ENCODE measurements at regions not wholly inside any gene's neighbourhood (a gene's known extent, or its start where the extent isn't known, plus 50 kb on each side); places are given as distances from the start of the nearest gene placed in this dataset.

DNA sequence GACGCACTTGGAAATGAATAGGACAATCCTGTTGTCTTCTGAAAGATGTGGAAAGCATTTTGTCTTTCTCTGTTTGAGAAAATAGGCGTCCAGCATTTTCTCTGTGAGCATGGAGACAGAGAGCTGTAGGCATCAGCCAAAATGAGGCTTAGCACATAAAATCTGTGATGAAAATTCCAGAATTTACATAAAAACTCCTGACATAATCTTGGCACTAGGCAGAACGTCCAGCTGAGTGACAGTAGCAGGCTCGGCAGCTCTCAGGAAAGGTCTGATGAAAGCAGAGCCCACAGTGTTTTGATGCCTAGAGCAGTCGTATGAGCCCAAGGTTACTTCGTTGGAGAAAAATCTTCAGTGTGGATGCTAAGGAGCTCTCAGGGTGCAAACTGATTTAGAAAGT is 543.3 kb upstream of the MAP3K7 start:
- H3K9me3 ChIP-seq, result peaks cover 3% of the 10 kb centered on the region; the same call in 1 of the 2 replicates

DNA sequence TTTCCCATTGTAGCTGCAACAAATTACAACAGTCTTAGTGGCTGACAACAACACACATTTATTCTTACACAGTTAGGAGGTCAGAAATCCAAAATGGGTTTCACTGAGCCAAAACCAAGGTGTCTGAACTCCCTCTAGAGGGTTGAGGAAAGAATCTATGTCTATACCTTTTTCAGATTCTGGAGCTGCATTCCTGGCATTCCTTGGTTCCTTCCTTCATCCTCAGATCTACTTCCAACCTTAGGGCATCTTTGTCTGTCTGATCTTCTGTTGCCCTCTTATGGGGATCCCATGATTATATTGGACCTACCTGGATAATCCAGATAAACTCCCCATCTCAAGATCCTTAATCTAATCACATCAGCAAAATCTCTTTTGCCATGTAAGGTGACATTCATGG is 540.9 kb upstream of the MAP3K7 start:
- Histone ChIP-seq H3K4me3 (no peak overlapping the region), H3K9me3 (peaks cover 3% of the 10 kb centered on the region; the same call in 1 of the 2 replicates), H3K27me3 (no peaks in the 10 kb centered on the region), H3K36me3 (no peaks in the 10 kb centered on the region)
- DNase-seq, result no peak

More for the DNA sequence above, 543.3 kb upstream of the MAP3K7 start:
- no peak for DNase-seq
- Histone ChIP-seq H3K36me3 (no peaks in the 10 kb centered on the region), H3K4me3 (no peak overlapping the region), H3K27me3 (no peaks in the 10 kb centered on the region)

DNA sequence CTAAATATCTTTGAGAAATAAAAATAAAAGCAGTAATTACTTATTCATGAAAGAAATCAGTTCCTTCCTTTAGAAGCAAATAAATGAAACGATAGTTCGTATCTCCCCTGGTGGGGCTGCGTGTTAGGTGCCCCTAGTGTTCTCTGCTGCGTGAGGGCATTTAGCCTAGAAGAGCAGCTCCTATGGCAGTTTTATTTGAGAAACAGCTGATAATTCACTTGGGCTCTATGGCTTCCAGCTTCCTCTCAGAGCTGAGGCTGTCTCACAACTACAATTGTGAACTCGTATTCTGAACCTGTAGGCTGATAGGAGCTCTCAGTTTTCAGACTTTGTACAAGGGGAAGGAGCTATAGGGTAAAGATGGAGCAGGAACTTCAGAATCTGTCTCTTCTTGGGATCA is 540.0 kb upstream of the MAP3K7 start:
- no peak for DNase-seq
- peaks cover 3% of the 10 kb centered on the region; the same call in 1 of the 2 replicates for H3K9me3 ChIP-seq
- no peaks in the 10 kb centered on the region for H3K27me3 ChIP-seq

DNA sequence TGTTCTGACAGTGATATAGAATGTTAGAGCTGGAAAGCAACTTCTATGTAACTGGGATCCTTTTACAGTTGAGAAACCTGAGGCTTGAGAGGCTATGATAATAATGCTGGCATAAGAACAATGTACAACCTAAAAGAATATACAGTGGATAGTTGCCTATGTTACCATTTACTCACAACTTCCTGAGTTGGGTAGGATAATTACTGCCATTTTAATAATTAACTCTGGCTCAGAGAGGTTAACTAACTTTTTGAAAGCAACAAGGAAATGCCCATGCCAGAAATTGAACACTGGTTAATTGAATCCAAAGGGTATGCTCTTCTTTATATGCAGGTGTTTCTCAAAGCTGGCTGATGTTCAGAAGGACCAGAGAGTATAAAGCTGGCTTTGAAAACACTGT is 530.7 kb upstream of the MAP3K7 start:
- Histone ChIP-seq H3K36me3 (no peaks in the 10 kb centered on the region), H3K4me3 (no peak overlapping the region), H3K9me3 (no peaks in the 10 kb centered on the region), H3K27me3 (peaks cover 4% of the 10 kb centered on the region; the same call in 1 of the 2 replicates)
- DNase-seq, result no peak

More for the DNA sequence above, 540.0 kb upstream of the MAP3K7 start:
- Histone ChIP-seq H3K36me3 (no peaks in the 10 kb centered on the region), H3K4me3 (no peak overlapping the region)

DNA sequence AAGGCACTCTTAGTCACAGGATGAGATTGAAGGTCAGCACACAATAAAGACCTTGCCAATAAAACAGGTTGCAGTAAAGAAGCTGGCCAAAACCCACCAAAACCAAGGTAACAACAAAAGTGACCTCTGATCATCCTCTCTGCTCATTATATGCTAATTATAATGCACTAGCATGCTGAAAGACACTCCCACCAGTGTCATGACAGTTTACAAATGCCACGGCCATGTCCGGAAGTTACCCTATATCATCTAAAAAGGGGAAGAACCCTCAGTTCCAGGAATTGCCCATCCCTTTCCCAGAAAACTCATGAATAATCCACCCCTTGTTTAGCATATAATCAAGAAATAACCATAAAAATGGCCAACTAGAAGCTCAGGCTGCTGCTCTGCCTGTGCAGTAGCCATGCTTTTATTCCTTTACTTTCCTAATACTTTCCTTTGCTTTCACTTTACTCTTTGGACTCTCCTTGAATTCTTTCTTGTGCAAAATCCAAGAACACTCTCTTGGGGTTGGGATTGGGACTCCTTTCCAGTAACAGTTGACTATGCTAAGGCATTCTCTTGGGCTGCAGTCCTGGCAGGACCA is 527.3 kb upstream of the MAP3K7 start:
- H3K27me3 ChIP-seq, result peaks cover 4% of the 10 kb centered on the region; the same call in 1 of the 2 replicates
- no peaks in the 10 kb centered on the region for H3K36me3 ChIP-seq
- no peaks in the 10 kb centered on the region for H3K9me3 ChIP-seq
- H3K4me3 ChIP-seq, result no peak overlapping the region
- DNase-seq, result no peak

DNA sequence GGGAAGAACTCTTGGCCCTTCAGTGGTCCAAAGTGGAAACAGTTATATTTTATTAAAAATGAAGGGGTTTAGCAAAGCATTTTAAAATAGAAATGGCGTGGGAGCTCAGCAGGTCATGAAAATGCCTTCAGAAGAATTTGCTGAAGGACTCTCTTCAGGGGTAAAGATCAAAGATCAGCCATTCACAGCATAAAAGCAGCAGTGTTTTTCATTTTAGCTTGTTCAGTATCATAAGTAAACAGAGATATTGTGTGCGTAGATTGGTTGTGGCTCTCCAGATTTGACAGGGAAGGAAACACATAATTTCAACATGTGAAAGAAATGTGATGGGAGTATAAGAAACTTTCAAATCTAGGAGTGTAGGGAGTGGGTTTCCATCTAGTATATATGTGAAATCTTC is 519.2 kb upstream of the MAP3K7 start:
- H3K27me3 ChIP-seq, result peaks cover 6% of the 10 kb centered on the region
- DNase-seq, result no peak
- H3K4me3 ChIP-seq, result no peak overlapping the region
- no peaks in the 10 kb centered on the region for H3K9me3 ChIP-seq
- H3K36me3 ChIP-seq, result no peaks in the 10 kb centered on the region

DNA sequence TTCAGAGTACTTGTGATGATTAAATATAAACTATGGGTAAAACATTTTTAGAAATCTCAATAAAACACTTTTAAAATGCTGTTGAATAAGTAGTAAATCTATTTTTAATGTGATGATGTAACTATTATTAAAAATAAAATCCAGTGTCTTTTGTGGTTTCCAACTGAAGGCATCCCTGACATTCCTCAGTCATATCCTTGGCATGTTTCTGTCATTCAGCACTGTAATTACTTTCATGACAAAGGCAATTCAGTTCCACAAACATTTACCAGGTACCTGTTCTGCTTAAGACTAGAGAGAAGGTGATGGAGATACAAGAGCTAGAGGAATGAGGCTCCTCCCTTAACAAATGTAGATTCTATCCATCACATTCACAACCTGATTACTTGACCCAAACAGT is 518.7 kb upstream of the MAP3K7 start:
- Histone ChIP-seq H3K4me3 (no peak overlapping the region), H3K9me3 (no peaks in the 10 kb centered on the region), H3K27me3 (peaks cover 6% of the 10 kb centered on the region), H3K36me3 (no peaks in the 10 kb centered on the region)
- DNase-seq, result no peak

DNA sequence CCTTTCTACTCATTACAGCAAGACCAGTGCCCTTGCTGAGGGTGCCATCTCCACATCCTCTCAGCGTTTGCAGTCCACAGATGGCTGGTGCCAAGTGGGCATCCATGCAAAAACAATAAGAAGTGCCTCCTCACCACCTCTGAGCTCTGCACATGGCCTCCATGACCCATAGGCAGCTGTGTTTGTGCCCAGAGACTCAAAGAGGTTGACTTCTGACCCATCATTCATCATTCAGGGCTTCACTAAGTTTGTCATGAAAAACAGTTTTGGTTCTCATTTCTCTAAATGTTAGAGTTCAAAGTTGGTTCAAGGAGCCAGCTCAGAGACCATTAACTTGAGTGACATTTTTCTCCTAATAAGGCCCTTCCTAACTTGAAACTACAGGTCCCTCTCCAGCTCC is 512.6 kb upstream of the MAP3K7 start:
- Histone ChIP-seq H3K27me3 (no peaks in the 10 kb centered on the region), H3K36me3 (no peaks in the 10 kb centered on the region), H3K9me3 (no peaks in the 10 kb centered on the region), H3K4me3 (no peak overlapping the region)
- no peak for DNase-seq

DNA sequence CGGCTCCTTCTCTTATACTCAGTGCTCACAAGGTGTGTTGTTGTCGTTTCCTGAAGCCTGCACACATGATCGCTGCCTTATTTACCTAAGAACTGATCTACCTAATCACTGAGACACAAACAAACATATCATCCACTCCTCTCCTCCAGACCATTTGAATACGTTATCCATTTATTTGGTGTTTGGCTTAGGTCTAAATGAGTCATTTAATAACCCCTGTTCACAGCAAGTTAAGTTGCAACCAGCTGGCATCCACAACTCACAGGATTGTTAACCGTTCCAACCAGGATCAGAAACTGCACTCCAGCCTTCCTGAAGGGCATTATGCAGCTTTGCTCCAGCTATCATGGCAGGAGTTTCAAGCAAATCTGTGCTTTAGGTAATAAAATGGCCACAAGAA is 511.1 kb upstream of the MAP3K7 start:
- Histone ChIP-seq H3K36me3 (no peaks in the 10 kb centered on the region), H3K4me3 (no peak overlapping the region), H3K27me3 (no peaks in the 10 kb centered on the region), H3K9me3 (no peaks in the 10 kb centered on the region)
- DNase-seq, result peak; percentile 63

DNA sequence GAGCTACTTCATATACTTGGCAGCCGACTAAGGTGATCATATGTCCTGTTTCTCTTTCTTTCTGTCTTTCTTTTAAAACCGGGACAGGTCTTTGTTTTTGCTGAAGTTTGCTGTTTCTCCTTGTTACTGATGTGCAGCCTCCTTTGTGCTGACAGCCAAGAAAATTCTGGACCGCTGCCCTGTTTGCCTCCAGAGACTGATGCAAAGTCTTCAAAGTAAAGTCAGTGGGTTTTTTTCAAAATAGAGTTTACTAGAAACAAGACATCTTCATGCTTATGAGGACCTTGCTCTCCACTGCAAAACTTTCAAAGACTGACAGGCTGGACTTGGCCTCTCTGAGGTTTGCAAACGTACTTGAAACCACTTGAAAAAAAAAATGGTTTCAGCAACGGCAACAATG is 510.5 kb upstream of the MAP3K7 start:
- Histone ChIP-seq H3K4me3 (no peak overlapping the region), H3K9me3 (no peaks in the 10 kb centered on the region), H3K27me3 (no peaks in the 10 kb centered on the region), H3K36me3 (no peaks in the 10 kb centered on the region)
- peak; percentile 64 for DNase-seq

DNA sequence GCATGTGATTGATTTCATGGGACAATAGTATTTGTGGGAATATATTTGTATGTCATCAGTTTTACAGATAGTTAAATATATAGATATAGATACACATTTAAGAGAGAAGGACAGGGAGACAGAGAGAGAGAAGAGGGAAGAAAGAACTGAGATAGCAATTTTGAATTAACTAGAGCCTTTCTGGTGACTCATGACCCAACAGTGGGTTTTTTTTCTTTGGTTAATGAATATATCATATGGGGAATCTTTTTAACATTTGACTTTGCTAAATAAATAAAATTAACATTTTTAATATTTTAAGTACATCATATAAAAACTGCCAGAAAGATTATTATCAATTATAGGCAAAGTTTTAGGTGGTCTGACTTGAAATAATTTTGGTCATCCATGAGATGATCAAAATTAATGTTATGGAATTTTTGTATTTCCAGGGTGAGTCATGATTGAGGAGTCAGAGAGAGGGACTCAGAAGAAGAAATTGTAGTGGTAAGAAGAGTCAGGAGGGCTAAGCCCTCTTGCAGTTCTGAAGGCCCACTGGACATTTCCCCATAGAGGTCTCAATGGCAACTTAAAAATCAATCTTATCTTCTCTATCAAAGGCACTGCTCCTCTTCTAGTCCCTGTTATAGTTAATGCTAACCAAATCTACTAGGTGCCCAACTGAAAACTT is 508.1 kb upstream of the MAP3K7 start:
- no peak for DNase-seq
- Histone ChIP-seq H3K9me3 (no peaks in the 10 kb centered on the region), H3K36me3 (no peaks in the 10 kb centered on the region), H3K4me3 (no peak overlapping the region), H3K27me3 (no peaks in the 10 kb centered on the region)

DNA sequence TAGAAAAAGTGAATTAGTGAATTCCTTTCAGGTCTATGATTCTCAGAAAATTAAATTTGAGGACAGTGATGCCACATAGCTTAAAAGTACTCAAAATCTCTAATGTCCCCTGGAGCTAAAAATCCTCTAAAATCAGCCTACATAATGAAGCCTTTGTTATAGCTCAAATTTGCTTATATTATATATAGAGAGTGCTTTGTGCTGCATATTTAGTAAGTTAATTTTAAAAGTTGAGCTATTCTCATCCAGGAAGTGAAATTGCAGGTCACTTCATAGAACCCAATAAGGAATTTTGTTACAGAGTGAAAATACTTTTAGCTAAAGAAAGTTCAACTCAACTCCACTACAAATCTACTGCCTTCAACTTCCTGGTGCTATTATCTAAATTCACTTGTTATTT is 507.5 kb upstream of the MAP3K7 start:
- DNase-seq, result no peak
- no peak overlapping the region for H3K4me3 ChIP-seq
- H3K36me3 ChIP-seq, result no peaks in the 10 kb centered on the region
- H3K9me3 ChIP-seq, result no peaks in the 10 kb centered on the region
- H3K27me3 ChIP-seq, result no peaks in the 10 kb centered on the region

DNA sequence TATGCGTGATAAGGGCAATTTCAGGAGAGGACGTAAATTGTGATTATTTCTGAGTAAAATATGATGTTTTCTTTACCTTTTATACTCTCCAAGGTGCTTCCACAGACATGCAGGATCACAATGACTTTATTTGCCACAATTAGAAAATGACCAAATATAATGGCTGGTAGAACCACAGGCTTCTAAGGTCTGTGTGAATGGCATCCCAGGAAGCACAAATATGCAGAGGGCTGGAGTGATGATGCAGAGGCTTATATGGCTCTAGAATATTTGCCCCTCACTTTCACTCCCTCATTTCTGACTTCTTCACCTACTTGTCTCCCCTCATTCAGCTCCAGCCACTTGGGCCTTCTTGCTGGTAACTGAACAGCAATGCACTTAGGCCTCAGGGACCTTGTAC is 502.1 kb upstream of the MAP3K7 start:
- DNase-seq, result no peak
- H3K4me3 ChIP-seq, result no peak overlapping the region
- no peaks in the 10 kb centered on the region for H3K36me3 ChIP-seq
- no peaks in the 10 kb centered on the region for H3K27me3 ChIP-seq
- no peaks in the 10 kb centered on the region for H3K9me3 ChIP-seq

DNA sequence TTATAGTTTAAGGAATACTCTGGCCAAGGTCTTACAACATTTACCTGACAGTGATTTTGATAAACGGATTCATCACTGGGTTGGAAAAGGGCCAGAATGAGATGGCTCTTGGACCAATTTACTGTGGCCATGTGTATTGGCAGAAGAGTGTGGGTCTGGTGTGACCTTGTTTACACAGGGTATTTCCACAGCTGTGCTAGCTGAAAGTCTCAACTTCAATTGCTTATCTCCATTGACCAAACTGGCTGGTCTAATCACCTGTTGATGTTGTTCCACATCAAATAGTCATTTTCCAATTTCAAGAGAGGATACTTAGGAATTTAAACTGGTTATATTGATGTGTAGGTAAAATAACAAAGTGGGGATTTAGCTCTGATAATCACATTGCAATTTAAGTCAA is 501.6 kb upstream of the MAP3K7 start:
- no peak overlapping the region for H3K4me3 ChIP-seq
- H3K27me3 ChIP-seq, result no peaks in the 10 kb centered on the region
- H3K9me3 ChIP-seq, result no peaks in the 10 kb centered on the region
- DNase-seq, result no peak
- H3K36me3 ChIP-seq, result no peaks in the 10 kb centered on the region

DNA sequence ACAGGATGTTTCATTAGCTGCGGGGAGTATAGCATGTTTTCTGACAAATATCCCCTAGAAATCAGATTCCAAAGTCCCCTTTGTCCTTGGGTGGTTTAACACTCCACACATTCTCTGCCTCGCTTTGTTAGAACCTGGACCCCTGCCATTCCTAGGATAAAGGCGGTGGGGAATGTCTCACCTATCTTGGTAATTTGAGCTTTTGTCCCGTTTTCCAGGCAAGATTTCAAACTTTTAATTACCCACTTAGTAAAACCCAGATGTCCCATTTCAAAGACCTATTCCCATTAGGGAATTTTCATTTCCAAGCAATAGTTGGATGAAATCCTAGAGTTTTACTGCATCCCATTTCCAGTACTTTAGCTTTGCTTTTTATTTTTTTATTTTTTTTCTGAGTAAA is 501.0 kb upstream of the MAP3K7 start:
- no peaks in the 10 kb centered on the region for H3K36me3 ChIP-seq
- no peak for DNase-seq
- H3K27me3 ChIP-seq, result no peaks in the 10 kb centered on the region
- H3K4me3 ChIP-seq, result no peak overlapping the region
- H3K9me3 ChIP-seq, result no peaks in the 10 kb centered on the region

DNA sequence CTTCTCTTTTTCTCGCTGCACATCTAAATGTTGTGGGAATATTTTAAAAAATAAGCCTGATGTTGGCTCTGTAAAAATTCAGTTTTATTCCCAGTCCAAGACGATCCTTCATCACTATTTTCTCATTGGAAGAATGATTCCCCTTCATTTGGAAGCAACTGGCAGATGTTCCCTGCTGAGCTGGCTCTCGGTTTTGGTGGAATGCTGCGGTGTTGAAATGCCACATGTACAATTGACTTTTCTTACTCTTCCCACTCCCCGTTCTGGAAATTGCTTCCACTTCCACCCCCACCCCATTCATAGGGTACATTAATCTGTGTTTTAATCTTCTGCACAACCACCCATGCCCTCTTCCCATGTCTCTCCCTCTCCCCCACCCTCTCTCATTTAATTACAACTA is 496.3 kb upstream of the MAP3K7 start:
- Histone ChIP-seq H3K27me3 (no peaks in the 10 kb centered on the region), H3K9me3 (no peaks in the 10 kb centered on the region), H3K4me3 (no peak overlapping the region), H3K36me3 (no peaks in the 10 kb centered on the region)
- DNase-seq, result peak; percentile 2

DNA sequence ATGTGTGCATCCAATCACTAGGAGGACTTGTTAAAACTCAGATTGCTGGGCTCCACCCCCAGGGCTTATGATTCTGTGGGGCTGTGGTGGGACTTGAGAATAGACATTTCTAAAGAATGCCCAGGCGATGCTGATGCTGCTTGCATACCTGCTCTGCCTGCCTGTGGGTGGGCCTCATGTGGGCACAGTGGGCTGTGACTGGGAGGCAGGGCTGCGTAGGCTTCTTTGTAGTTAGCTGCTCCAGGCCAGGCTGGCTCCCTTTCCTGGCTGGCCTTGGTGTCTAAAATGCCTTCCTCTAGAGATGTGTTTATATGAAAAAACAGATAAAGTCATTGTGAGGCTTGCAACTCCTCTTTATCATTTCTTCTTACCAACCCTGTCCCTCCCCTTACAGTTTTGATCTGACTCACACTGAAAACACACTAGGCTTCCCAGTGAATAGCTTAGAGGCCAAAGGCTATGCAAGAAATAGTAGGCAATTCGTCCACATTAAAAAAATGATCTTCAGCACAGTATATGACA is 495.5 kb upstream of the MAP3K7 start:
- peak; percentile 1 for DNase-seq
- Histone ChIP-seq H3K27me3 (no peaks in the 10 kb centered on the region), H3K9me3 (no peaks in the 10 kb centered on the region), H3K36me3 (no peaks in the 10 kb centered on the region), H3K4me3 (no peak overlapping the region)

DNA sequence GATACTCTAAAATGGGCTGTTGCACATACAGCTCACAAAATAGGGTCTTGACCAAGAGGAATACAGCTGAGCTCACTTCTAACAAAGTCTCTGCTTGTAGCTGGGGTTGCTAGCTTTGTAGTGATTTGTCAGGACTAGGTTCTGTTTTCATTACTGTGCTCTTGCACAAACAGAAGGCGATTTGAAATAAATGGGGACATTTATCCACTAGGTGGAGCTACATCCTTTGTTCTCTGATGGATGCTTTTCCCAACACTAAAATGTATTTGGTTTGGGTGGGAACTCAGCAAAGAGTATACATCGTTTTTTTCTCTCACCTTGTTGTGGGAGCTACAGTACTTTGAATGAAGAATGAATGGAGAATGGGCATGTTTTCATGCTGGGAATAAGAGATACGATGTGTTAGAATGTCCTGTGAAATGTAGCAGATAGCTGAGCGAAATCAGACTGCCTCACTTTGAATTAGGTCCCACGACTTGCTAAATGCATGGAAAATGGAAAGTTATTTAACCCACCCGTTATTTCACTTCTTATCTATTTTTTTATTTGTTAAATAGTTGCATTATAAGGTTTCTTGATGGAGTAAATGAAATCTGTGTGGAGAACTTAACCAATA is 494.7 kb upstream of the MAP3K7 start:
- H3K36me3 ChIP-seq, result no peaks in the 10 kb centered on the region
- H3K9me3 ChIP-seq, result no peaks in the 10 kb centered on the region
- no peak overlapping the region for H3K4me3 ChIP-seq
- no peak for DNase-seq
- H3K27me3 ChIP-seq, result no peaks in the 10 kb centered on the region

All from MG63 (cell line).